ENCODE measurements at regions not wholly inside any gene's neighbourhood (a gene's known extent, or its start where the extent isn't known, plus 50 kb on each side); places are given as distances from the start of the nearest gene placed in this dataset.

GRCh38 chr7:80309377-80309776, 174.7 kb downstream of the GNAI1 start:
- H3K27me3 ChIP-seq (ENCODE audit: control insufficient read depth in 2 of 2, insufficient read depth in 2 of 2, low read length in 2 of 2) = no peaks in the 10 kb centered on the region
- H3K4me1 ChIP-seq (ENCODE audit: control insufficient read depth, extremely low read depth, insufficient read depth, low read length) = peaks cover 37% of the 10 kb centered on the region
- H3K36me3 ChIP-seq (ENCODE audit: control insufficient read depth in 2 of 2, extremely low read depth in 1 of 2, insufficient read depth in 2 of 2, low read length in 2 of 2) = no peaks in the 10 kb centered on the region
- dilution Hi-C loops (cut with MboI; ENCODE audit: extremely low pct_ligation_motif_present, low sequenced_read_pairs) = no loop called here
- H3K4me3 ChIP-seq (replicated peaks in 1 of 3; ENCODE audit: insufficient read depth in 1 of 3, low read depth in 1 of 3, low read length in 3 of 3) = no peak overlapping the region
- H3K9me1 ChIP-seq (replicated peaks; ENCODE audit: control insufficient read depth, extremely low read depth, insufficient read depth, low read length) = no peaks in the 10 kb centered on the region
- no peak overlapping the region for H2AFZ ChIP-seq (ENCODE audit: low read depth, low read length)
- H4K20me1 ChIP-seq (replicated peaks; ENCODE audit: control insufficient read depth, extremely low read depth, insufficient read depth, low read length) = no peaks in the 10 kb centered on the region
- H3K9me3 ChIP-seq (replicated peaks; ENCODE audit: control insufficient read depth, insufficient read depth, low read length) = no peaks in the 10 kb centered on the region
- BruUV-seq (replicated peaks) = no TSS peak
- POLR2A ChIA-PET = no interaction called here
- H3K4me2 ChIP-seq (ENCODE audit: insufficient read depth, low read length) = no peak overlapping the region
- no peak overlapping the region for H3K27ac ChIP-seq (ENCODE audit: insufficient read depth, low read depth, low read length)
- intact Hi-C loops (cut with micrococcal nuclease) = no loop called here
- FAIRE-seq (no peak), DNase-seq (ENCODE audit: low read depth, low spot score) (no peak)
- H3K79me2 ChIP-seq (ENCODE audit: control insufficient read depth, insufficient read depth, low read length) = no peaks in the 10 kb centered on the region
- CTCF ChIA-PET = interaction anchor here (1.3 kb wide), 1 partner anchor 83 kb away, joined by 4 read pairs; no protein-coding TSS in a partner anchor
- H3K9ac ChIP-seq (replicated peaks; ENCODE audit: extremely low read depth, insufficient read depth, low read length) = no peak overlapping the region
- TF ChIP-seq FOS (IDR thresholded peaks at IDR 0.05; ENCODE audit: borderline replicate concordance, insufficient read depth, low read length) (no peak), CTCF (IDR thresholded peaks at IDR 0.05; ENCODE audit: extremely low read depth in 1 of 2, insufficient read depth in 1 of 2, low read depth in 1 of 2, low read length in 2 of 2) (no peak), POLR2AphosphoS5 (IDR thresholded peaks at IDR 0.05; ENCODE audit: insufficient read depth, low read depth, low read length) (no peak), MYC (IDR thresholded peaks at IDR 0.05; ENCODE audit: low read depth, low read length) (no peak), JUN (IDR thresholded peaks at IDR 0.05; ENCODE audit: borderline replicate concordance, insufficient read depth, insufficient read length, low read depth) (no peak)

GRCh38 chr7:80307227-80307856, 172.7 kb downstream of the GNAI1 start:
- DNase-seq (ENCODE audit: low read depth, low spot score) (no peak), FAIRE-seq (no peak)
- Histone ChIP-seq H3K27me3 (ENCODE audit: control insufficient read depth in 2 of 2, insufficient read depth in 2 of 2, low read length in 2 of 2) (no peaks in the 10 kb centered on the region), H2AFZ (ENCODE audit: low read depth, low read length) (no peak overlapping the region), H3K4me2 (ENCODE audit: insufficient read depth, low read length) (no peak overlapping the region), H3K79me2 (ENCODE audit: control insufficient read depth, insufficient read depth, low read length) (no peaks in the 10 kb centered on the region), H3K4me1 (ENCODE audit: control insufficient read depth, extremely low read depth, insufficient read depth, low read length) (peaks cover 23% of the 10 kb centered on the region), H3K9me1 (replicated peaks; ENCODE audit: control insufficient read depth, extremely low read depth, insufficient read depth, low read length) (no peaks in the 10 kb centered on the region), H4K20me1 (replicated peaks; ENCODE audit: control insufficient read depth, extremely low read depth, insufficient read depth, low read length) (no peaks in the 10 kb centered on the region), H3K36me3 (ENCODE audit: control insufficient read depth in 2 of 2, extremely low read depth in 1 of 2, insufficient read depth in 2 of 2, low read length in 2 of 2) (no peaks in the 10 kb centered on the region), H3K4me3 (replicated peaks in 1 of 3; ENCODE audit: insufficient read depth in 1 of 3, low read depth in 1 of 3, low read length in 3 of 3) (no peak overlapping the region), H3K9me3 (replicated peaks; ENCODE audit: control insufficient read depth, insufficient read depth, low read length) (no peaks in the 10 kb centered on the region), H3K27ac (ENCODE audit: insufficient read depth, low read depth, low read length) (no peak overlapping the region), H3K9ac (replicated peaks; ENCODE audit: extremely low read depth, insufficient read depth, low read length) (no peak overlapping the region)
- dilution Hi-C loops (cut with MboI; ENCODE audit: extremely low pct_ligation_motif_present, low sequenced_read_pairs) = no loop called here
- intact Hi-C loops (cut with micrococcal nuclease) = no loop called here
- CTCF ChIA-PET = no interaction called here
- TF ChIP-seq FOS (IDR thresholded peaks at IDR 0.05; ENCODE audit: borderline replicate concordance, insufficient read depth, low read length) = no peak
- no peak for TF ChIP-seq GATA2 (IDR thresholded peaks at IDR 0.05; ENCODE audit: insufficient read depth, insufficient read length, low read depth, low read length)
- TF ChIP-seq, protein P1, sequence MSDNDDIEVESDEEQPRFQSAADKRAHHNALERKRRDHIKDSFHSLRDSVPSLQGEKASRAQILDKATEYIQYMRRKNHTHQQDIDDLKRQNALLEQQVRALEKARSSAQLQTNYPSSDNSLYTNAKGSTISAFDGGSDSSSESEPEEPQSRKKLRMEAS (IDR thresholded peaks at IDR 0.05; ENCODE audit: insufficient read depth, insufficient read length) = no peak
- TF ChIP-seq POLR2AphosphoS5 (IDR thresholded peaks at IDR 0.05; ENCODE audit: insufficient read depth, low read depth, low read length) = no peak
- no TSS peak for BruUV-seq (replicated peaks)
- POLR2A ChIA-PET = no interaction called here

Data from endothelial cell of umbilical vein (primary cell).